ENCODE measurements at regions not wholly inside any gene's neighbourhood (a gene's known extent, or its start where the extent isn't known, plus 50 kb on each side); places are given as distances from the start of the nearest gene placed in this dataset.

DNA sequence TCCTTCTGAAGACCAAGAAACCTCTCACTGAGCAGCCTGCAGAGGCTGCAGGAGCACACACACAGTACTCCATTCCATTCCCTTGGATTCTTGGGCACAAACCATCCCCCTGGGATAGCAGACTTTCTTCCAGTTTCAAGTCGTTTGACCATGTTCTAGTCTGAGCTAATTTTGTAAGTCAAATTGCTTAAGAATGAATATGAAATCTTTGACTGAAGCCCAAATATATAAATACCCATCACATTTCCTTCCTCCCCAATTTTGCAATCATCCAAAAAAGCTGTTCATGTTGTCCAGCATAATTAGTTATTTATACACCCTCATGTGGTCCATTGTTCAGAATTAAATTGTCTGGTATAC lies 231.2 kb upstream of the TPRG1 start:
- in situ Hi-C loops (cut with HindIII; ENCODE audit: low sequenced_read_pairs): no loop called here

DNA sequence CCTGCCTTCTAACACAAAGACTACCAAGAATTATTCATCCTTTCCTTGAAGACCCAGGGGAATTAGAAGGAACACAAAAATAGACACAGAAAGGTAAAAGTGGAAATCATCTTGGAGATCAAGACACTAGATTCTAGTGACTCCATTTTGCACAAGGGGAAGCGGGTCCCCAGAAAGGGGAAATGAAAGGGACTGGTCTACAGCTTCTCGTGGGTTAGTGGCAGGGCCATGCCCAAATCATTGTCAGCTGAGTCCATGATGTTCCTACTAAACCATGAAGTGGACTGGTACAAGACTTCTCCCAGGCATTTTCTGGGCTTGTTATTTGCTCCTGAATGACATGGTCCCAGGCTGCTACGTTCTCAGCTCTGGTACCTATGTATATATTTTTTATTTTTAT lies 230.7 kb upstream of the TPRG1 start:
- in situ Hi-C loops (cut with HindIII; ENCODE audit: low sequenced_read_pairs): no loop called here

DNA sequence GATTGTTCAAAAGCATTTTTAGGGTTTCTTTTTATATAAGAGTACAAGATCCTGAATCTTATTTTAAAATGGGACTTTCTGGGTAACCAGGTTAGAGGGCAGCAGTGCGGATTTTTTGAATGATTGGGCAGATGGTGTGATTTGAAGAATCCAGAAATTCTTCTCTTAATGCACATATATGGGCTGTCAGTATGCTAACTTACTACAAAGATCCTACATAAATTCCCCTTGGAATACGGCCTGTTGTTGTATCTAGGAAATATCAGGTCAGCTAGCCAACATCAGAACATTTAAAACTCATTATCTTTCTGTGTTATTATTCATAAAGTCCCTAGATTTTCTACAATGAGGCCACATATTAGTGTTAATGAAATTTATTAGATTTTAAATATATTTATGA lies 229.6 kb upstream of the TPRG1 start:
- in situ Hi-C loops (cut with HindIII; ENCODE audit: low sequenced_read_pairs): no loop called here

DNA sequence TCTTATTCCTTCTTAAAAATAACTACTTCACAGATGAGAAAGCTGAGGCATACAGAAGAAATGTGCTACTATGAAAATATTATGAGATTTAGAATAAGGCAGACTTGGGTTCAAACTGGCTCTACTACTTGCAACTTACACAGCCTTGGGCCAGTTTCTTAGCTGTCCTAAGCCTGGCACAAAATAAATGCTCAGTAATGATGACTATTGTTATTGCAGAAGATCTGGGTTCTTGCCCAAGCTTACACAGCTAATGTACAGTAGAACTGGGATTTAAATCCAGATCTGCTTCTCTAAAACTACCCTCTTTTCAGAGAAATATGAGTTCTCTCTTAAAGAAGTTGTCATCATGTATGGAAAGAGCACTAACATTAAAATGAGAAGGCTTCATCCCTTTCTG lies 228.2 kb upstream of the TPRG1 start:
- in situ Hi-C loops (cut with HindIII; ENCODE audit: low sequenced_read_pairs): no loop called here

DNA sequence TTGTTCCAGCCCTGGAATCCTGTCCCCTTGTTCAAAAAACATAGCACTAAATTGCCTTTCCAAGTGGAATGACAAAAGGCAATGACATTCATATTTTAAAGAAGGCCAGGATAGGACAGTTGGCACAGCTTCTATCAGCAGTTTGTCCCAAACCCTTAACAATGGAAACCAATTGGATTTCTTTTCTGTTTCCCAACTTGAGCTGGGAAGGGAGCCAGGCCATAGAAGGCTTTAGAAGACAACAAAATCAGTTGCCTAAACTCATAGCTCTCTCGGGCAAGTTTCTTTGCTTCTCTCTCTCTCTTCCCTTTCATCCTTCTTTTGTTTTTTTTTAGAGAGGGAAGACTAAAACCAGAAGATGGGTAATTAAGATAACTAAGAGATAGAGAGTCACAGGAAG lies 227.7 kb upstream of the TPRG1 start:
- in situ Hi-C loops (cut with HindIII; ENCODE audit: low sequenced_read_pairs): no loop called here

DNA sequence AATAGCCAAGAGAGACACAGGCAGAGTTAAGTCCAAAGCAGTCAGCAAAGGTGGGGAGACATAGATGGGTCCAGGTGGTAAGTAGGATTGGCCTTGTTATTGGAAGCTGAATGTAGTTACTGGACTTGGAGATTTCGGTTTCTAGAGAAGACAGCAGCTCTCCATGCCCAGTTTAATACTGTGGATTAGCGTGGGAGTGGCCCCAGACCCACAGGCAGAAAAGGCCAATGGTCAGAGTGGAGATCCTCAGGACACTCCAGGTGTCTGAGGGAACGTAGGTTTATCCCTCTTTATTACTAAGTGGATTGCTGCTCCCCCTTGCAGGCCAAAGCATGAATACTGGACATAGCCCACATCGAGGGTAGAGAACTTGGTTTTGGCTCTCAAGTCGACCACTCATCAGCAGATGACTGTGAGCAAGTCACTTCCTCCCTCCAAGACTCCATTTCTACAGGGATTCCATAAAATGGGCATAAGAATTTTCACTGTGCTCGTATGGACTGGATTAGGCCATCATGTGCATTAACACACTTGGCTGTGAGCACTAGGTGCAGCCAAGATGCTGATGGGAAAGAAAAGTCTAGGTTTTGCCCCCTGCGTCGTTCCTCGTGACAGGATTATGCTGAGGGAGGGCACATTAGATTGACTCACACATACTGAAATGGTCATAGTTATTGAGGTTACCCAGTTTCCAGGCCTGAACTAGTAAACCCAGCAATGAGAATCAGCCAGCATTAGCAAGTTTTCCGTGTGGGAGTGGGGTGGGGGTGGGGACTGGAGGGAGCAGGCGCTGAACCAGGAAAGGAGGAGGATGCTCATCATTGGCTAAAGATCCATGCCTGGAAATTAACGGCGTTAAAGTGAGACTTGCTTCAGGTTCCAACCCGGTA lies 225.2 kb upstream of the TPRG1 start:
- in situ Hi-C loops (cut with HindIII; ENCODE audit: low sequenced_read_pairs): no loop called here

DNA sequence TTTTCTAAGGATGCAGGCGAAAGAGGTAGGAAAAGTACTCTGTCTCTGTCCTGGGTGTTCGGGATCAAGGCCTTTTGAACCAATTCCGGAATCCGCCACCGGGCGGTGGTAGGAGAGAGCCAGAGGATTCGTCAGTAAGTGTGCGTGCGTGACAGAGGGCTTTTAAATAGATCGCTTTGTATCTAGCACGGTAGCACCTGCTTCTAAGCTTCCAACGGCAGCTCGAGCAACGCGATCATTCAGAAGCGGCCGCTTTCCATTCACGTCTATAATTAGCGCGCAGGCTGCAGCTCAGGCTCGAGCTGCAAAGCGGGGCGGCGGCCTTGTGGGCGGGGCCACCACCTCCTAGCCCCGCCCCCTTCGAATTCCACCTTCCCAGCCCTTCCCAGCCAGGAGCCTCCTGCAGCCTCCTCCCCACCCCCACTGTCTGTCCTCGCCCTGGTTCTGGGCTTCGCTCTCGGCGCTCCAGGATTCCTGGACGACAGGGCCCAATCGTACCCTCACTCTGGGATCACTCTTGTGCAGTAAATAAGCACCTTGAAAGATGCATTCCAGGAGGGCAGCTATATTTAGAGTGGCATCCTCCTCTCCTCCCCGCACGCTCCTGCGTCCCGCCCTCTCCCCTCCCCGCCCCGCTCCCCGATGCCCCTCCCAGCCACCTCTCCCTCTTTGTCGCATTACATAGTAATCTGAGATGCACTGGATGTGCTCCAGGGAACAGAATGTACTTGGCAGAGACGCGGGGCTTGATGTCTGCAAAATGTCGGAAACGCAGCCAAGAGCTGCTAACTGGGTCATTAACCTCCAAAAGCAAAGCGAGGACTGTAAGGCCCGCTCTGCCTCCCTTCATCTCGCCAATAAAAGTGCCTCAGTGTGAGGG lies 224.1 kb upstream of the TPRG1 start:
- in situ Hi-C loops (cut with HindIII; ENCODE audit: low sequenced_read_pairs): no loop called here

DNA sequence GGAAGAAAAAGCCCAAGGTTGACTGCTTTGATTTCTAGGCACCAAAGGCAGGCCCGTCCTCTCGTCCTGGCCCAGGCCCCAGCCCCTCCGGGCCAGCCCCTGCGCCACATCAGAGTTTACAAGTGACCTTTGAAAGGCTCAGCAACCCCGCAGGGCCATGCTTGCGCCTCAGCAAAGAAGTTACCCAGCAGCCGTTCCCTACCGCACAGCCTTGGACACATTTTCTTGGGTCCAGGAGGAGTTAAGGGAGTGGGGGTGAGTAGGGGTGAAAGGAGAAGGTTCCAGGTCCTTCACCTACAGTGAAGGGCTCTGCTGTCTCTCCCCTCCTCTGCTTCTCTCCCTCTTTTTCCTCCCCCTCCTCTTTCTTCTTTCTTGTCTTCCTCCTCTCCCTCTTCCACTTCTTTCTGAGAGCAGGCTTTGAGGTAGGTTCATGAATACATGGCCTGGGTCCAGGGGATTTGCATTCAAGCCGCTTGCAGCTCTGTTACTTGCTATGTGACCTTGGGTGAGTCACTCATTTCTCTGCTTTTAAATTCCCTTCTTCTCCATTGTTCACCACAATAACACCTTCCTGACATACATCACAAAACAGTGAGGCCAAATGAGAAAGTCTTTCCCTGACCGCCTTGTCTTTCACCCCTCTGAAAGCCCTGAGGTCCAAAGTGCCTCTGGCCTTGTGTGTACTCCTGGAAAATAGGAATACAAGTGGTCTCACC lies 223.3 kb upstream of the TPRG1 start:
- in situ Hi-C loops (cut with HindIII; ENCODE audit: low sequenced_read_pairs): no loop called here

DNA sequence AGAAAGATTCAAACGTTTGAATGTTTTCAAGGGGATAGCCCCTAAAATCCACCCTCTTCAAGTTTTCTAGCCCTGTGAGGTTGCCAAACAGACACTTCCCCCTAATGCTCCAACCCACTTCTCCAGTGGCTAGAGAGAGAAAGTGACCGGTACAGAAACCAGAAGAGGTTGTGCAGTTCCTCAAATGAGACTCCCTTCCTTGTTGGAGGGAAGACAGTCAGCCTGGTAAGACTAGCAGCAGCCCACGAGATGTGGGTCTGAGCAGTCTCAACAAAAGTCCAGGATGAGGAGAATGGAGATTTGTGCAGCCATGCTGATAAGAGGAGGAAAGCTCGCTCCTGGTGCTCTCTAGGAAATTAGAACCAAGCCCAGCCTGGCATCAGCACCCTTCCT lies 222.8 kb upstream of the TPRG1 start:
- in situ Hi-C loops (cut with HindIII; ENCODE audit: low sequenced_read_pairs): no loop called here

DNA sequence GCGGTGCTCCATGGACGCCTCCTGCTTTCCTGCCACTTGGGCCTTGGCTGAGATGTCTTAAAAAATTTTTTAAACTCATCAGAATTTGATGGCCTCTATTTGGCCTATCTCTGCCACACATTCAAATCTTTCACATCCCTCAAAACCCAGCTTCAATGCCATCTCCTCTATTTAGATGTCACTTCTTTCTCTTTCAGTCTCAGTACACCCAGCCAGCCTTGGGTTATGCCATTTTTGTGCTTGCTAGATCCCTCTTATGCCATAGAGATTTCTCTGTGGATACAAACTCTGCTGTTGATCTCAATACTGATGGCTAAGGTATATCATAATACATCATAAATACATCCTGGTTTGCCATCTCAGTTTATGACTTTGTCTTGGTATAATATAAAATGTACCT lies 222.3 kb upstream of the TPRG1 start:
- in situ Hi-C loops (cut with HindIII; ENCODE audit: low sequenced_read_pairs): no loop called here

DNA sequence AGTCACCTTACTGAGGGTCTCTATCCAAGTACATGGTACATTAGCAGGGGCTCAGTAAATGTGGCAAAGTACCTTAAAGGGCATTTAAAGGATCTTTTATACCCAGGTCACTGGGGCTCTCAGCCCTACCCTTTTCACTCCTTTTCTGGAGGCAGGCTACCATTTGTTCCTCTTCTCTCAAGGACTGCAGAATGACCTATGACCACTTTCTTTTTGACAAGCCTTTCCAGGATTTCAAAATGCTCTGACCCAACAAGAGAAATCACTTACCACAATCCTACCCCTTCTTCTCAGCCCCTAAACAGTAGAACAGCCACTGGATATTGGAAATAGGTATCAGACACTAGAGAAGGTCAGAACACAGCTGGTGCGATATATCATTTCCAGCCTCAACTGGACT lies 221.8 kb upstream of the TPRG1 start:
- in situ Hi-C loops (cut with HindIII; ENCODE audit: low sequenced_read_pairs): loop anchor here (5.0 to 10.0 kb wide), 3 partner anchors 195 to 1208 kb away; no protein-coding TSS in a partner anchor

DNA sequence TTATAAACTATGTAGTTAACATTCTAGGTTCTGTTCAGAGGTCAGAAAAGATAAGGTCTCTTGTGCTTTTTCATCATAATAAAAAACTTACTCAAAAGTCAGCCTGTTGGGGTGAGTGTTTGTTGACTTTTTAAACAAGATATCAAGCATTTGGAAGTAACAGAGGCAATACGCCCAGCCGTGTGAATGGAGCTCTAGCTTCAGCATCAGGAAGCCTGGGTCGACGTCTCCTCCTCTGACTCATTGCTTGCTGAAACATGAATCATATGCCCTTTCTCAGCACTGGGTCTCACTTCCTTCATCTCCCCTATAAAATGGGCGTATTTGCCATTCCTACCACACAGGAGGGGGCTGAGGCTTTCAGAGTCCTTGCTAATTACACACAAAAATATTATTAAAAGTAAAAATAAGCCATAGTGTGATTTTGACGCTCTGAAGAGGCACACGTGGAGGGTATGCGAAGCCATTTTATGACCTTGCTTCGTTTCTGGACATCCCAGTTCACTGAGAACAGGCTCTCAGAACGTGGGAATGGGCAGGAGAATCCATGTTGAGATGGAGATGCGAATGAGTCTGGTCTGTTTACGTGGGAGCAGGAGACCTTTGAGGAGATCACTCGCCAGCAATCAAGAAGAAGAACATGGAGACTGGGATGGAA lies 220.8 kb upstream of the TPRG1 start:
- in situ Hi-C loops (cut with HindIII; ENCODE audit: low sequenced_read_pairs): loop anchor here (5.0 to 10.0 kb wide), 3 partner anchors 194 to 1209 kb away; no protein-coding TSS in a partner anchor

DNA sequence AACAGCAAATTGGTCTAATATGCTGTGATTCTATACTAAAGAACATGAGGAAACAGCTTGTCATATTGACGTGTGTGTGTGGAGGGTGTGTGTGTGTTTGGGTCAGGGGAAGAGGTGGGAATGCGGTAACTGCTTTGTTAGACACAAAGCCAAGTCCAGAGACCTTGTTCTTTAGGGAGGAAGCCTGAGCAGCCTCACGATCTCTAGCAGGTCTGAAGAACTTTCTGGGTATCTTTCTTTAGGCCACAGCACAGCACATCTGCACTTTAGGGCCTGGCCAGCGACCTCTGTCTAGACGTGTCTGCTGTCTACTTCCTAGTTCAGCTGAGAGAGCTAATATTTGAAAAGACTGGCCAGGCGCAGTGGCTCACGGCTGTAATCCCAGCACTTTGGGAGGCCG lies 220.0 kb upstream of the TPRG1 start:
- in situ Hi-C loops (cut with HindIII; ENCODE audit: low sequenced_read_pairs): loop anchor here (5.0 to 10.0 kb wide), 3 partner anchors 193 to 1209 kb away; no protein-coding TSS in a partner anchor

DNA sequence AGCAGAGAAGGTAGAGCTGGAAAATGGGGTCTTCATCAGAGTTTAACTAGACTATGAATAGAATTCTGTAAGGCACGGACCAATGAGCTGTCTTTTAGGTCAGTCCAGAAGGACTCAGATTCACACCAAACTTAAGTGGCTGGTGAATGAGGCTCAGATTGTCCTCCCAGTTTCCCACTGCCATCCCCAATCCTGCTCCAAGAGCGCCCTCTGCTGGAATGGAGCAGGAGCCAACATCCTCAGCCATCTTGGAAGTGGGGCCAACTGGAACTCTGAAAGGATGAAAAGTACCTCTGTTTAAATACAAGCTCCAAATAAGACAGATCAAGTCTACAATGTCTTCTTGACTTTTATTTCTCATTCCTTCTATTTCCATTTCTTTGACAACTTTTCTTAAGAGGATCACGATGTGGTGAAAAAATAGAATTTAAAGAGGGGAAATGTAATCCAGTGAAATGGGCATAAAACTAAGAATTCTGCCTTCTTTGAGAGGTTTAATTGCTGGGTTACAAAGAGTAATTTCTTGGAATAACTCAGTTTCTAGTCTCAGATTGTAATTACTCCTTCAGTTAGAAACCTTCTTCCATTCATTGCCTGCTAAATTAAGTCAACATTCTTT lies 217.1 kb upstream of the TPRG1 start:
- in situ Hi-C loops (cut with HindIII; ENCODE audit: low sequenced_read_pairs): loop anchor here (5.0 to 10.0 kb wide), 3 partner anchors 190 to 1212 kb away; no protein-coding TSS in a partner anchor

DNA sequence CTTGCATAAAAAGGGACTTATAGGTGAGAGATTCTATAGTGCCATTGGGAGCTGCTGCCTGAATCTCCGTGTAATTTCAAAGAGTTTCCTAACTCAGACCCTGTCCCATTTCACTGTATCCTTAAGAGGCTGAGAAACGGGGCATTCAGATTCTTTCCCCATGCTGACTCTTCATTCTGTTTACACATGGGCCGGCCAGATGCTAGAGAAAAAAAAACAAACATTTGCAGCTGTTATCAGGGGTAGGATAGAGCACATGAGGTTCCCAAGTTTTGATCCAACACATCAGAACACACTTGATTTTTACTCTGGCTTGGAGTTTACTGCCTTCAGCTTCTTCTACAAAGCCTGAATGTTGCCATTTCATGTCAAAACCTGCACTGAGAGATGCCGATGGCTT lies 215.9 kb upstream of the TPRG1 start:
- in situ Hi-C loops (cut with HindIII; ENCODE audit: low sequenced_read_pairs): loop anchor here (10.0 kb wide), 2 partner anchors 189 to 1141 kb away; no protein-coding TSS in a partner anchor

DNA sequence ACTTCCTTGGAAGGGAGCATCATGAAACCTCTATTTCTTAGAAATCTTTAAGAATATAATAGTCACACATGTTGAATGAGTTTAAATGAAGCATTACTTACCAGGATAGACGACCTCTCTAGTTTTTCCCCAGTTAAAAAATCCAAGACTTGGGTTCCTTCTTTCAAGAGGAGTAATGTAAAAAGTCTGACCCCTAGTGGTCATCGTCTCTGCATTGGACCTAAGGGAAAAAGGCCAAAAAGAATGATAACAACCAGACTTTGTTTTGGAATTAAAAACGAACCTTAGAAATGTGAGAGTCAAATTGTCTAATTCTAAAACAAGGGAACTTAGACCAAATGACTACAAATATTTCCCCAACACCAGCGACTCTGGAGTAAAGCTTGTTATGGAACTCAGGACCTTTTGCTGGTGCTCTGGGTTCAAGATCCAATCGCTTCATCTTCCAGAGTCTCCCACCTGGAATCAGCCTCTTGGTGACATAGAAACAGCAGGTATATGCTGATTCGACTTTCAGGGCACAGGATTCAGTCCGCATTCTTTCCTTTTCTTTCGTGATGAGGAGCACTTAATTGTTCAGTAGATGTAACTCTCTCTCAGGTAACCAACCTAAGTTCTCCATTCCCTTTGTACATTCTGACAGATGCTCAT lies 214.8 kb upstream of the TPRG1 start:
- in situ Hi-C loops (cut with HindIII; ENCODE audit: low sequenced_read_pairs): loop anchor here (10.0 kb wide), 2 partner anchors 188 to 1142 kb away; no protein-coding TSS in a partner anchor

DNA sequence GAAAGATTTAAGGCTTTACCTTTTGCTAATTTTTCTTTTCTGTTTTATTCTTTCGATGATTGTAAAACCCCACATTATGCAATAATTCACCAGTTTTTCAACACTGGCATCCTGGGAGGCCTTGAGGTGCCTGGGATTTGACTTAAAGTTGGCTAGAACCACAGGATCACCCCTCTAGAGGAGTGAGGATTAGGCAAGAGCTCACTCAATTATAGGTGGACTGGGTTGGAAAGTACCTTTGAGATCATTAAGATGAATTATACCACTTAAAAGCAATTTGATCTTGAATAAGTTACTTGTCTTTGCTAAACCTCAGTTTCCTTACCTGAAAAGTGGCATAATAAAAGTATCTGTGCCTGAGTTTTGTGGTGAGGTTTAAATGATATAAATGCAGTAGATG lies 212.8 kb upstream of the TPRG1 start:
- in situ Hi-C loops (cut with HindIII; ENCODE audit: low sequenced_read_pairs): loop anchor here (10.0 kb wide), 2 partner anchors 186 to 1144 kb away; no protein-coding TSS in a partner anchor

DNA sequence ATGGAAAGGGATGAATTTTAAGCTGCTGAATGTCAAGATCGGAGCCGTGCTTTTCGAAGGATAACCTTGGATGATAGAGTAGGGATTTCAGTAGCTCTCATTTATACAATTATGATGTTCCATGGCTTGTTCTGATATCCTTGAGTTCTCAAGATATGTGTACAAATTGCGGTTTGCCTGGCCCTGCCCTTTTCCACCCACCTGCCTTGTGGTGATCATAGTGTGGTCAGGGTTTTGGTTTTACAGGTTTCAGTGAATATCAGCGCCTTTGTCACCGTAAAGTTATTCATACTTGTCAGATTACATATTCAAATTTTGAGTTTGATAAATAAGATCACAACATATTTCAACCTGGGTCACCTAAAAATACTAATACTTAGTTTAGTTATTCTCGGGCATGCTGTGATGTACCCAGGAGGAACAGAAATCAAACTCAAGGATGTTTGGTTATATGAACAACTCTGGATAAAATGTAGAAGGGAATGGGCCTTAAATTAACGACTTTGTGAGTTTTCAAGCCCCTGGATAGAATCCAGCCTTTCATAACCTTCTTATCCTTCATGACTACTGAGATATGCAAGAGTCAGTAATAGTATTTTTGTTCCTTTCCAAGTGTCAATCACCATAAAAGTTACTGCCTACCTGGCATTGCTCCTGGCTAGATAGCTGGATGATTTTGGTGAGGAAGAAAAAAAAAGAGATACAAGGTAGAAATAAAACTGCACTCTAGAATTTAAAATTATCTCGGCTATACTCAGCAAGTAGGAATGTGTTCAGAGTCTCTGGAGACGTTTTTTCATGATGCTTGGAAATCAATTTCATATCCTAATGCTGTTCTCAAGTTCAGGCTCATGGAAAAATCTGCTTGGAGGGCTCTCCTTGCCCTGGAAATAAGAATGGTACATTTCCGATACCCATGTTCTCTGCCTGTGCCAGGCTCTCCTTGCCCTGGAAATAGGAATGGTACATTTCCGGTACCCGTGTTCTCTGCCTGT lies 209.2 kb upstream of the TPRG1 start:
- in situ Hi-C loops (cut with HindIII; ENCODE audit: low sequenced_read_pairs): no loop called here
